Stimulated activated CD4-positive, alpha-beta T cell treated with anti-CD3 and anti-CD28 coated beads, Interleukin-4, amount 100 ng/mL, for 4 hours (primary cell): ENCODE measurements at regions not wholly inside any gene's neighbourhood (a gene's known extent, or its start where the extent isn't known, plus 50 kb on each side); places are given as distances from the start of the nearest gene placed in this dataset.

Experiments used
- DNase-seq, 2 experiments: peaks; one replicate each; pipeline ENCODE4 v3.0.0-alpha.2; 2020

DNA sequence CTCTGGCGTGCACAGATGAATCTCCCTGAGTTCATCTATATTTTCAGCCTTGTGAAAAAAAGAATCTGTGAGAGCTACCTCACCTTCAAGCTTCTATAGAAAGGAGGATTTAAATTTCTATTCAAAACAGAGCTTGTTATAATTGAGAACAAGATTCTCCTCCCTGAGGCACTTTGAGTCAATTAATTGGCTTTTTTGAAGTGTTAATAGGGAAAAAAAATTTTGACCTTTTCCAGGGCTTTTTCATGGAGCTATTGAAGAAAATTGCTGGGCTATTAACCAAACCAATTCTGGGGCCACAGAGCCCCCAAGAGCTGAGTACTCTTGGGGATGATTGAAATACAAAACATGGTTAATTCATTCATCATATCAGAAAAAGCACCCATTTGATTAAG, 225.1 kb downstream of the CMPK2 start:
- no peak for DNase-seq

GRCh38 chr2:6641956-6642355, 223.8 kb downstream of the CMPK2 start:
- no peak for DNase-seq

DNA sequence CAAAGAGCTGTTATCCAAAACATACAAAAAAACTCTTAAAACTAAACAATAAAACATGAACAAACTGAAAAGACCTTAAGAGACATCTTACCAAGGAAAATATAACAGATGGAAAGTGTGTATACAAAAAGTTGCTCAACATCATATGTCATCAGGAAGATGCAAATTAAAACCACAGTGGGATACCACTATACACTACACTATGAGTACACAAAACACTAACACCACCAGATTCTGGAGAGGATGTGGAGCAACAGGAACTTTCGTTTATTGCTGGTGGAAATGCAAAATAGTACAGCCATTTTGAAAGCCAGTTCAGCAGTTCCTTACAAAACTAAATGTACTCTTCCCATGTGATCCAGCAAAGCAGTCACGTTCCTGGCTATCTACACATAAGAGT, 221.4 kb downstream of the CMPK2 start:
- no peak for DNase-seq

- DNase-seq = no peak
Measured at GRCh38 chr2:6645004-6645403, 220.7 kb downstream of the CMPK2 start.

GRCh38 chr2:6645672-6646071, 220.0 kb downstream of the CMPK2 start:
- no peak for DNase-seq

- no peak for DNase-seq
Measured at GRCh38 chr2:6647046-6647445, 218.7 kb downstream of the CMPK2 start.

- DNase-seq = no peak
Measured at GRCh38 chr2:6648596-6649247, 217.0 kb downstream of the CMPK2 start.

GRCh38 chr2:6650311-6650710, 215.4 kb downstream of the CMPK2 start:
- DNase-seq = no peak

DNA sequence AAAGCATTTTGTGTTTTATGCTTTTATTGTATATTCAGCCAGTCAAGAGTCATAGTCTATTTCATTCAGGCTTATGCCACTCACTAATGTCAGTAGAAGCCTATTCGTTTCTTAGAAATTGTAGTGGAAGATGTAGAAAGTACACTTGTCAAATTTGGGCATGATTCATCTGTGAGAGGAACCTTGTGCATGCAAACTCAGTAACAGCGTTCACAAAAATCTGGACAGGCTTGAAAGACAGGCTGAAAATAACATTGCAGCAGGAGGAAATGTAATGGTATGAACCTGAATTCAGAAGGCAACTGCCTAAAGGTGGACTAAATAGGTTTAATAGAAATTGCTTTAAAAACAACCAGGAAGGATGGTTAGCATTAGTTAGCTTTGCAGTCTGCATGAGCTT, 213.5 kb downstream of the CMPK2 start:
- no peak for DNase-seq

DNA sequence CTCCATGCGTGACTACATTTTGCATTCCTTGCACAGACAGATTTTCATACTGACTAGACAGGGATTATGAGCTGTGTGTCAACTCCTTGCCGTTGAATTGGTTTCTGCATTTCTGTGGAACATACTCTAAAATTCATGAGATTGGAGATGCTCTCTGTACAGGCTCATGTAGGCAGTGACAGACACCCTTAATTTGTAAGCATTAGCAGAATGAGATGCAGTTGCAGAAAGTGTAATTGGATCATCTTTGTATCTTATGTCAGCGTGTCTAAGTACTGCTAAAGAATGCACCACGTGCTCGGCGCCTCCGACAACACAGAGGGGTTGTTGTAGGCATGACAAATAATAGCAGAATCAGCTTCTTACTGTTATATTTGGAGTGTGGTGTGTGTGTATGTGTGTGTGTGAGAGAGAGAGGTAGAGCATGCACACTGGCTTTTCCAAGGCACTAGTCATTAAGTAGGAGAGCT, 212.4 kb downstream of the CMPK2 start:
- DNase-seq = no peak

GRCh38 chr2:6654279-6654678, 211.4 kb downstream of the CMPK2 start:
- no peak for DNase-seq

GRCh38 chr2:6656633-6657032, 209.1 kb downstream of the CMPK2 start:
- DNase-seq = no peak

- DNase-seq = no peak
Measured at GRCh38 chr2:6657136-6657535, 208.6 kb downstream of the CMPK2 start.

DNA sequence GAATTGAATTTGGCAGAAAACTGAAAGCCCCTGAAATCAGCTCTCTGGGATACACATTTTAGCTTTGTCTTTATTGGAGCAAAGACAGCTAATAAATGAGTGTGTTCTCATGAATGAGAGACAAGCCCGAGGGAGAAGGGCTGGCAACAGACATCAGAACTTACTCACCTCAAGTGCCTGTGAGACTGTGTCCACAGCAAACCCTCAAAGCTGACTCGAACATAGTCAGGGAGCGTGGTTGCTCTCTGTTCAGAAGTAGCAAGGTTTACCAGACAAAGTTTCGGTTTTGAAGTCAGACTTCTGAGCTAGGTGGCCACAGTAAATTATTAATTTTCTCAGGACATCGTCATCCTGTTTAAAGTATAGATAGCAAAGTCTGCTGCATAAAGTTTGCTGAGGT, 207.9 kb downstream of the CMPK2 start:
- no peak for DNase-seq

DNA sequence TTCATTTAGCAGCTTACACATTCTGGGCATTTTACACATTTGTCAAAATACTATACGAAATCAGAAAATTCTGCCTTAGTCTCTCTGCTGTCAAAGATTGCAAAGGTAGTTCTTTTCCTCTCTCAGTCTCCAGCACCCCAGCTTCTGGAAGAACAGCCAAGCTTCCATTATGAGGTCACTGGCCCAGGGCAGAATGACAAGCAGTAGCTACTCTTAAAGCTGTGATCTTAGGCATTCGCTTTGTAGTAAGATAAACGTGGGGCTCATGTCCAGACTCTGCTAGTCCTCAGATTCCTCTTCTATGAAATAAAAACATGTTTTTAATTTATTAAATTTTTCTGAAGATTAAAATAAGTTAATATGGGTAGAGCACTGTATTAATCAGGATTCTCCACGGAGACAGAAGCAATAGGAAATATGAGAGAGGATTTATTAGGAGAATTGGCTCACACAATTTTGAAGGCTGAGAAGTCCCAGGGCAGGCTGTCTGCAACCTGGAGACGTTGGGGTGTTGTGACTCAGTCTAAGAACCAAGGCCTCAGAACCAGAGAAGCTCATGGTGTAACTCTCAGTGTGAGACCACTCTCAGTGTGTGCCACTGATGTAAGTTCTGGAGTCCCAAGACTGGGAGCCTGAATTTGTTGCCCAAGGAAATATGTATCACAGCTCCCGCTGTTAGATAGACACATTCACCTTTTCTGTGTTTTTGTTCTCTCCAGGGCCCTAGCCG, 201.2 kb downstream of the CMPK2 start:
- no peak for DNase-seq

GRCh38 chr2:6665093-6666045, 200.3 kb downstream of the CMPK2 start:
- no peak for DNase-seq

DNA sequence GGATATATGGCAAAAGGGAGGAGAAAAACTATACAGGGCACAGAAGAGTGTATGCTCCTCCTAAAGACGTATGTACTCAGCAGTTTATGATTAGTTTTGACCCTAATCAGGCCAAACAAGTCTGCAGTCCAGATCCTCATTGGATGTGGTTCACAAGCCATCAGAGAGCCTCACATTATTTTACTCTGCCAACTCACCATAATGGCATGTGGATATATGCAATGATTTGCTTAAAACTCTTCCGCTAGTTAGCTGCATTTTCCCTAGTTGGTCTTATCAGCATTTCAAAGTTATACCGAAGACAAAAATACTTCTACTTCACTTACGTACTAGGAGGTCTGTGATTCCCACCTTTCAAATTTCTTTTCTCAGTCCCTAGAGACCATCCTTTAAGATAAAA, 198.4 kb downstream of the CMPK2 start:
- no peak for DNase-seq

DNA sequence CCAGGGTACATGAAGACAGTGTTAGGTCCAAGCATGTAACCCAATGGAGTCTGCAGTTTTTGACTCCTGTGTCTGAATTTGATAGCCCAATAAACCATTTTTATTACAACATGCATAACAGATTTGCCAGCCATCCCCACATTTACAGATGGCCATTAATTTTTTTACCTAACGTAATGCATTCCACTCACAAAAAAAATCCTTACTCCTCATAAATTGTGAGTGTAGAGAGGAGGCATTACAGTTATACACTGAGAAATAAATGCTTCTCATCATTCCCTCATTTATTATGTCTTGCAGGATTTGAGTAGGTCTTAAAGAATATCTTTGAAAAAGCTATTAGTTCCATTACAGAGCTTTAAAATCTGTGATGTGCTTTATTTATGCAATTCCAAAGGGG, 193.8 kb downstream of the CMPK2 start:
- DNase-seq = no peak

- no peak for DNase-seq
Measured at GRCh38 chr2:6674381-6674780, 191.3 kb downstream of the CMPK2 start.

GRCh38 chr2:6675791-6676190, 189.9 kb downstream of the CMPK2 start:
- DNase-seq = no peak

GRCh38 chr2:6676241-6676640, 189.5 kb downstream of the CMPK2 start:
- no peak for DNase-seq

- no peak for DNase-seq
Measured at GRCh38 chr2:6676776-6677175, 188.9 kb downstream of the CMPK2 start.

GRCh38 chr2:6679471-6679870, 186.2 kb downstream of the CMPK2 start:
- no peak for DNase-seq

GRCh38 chr2:6683516-6683915, 182.2 kb downstream of the CMPK2 start:
- DNase-seq = no peak
